ENCODE measurements at regions not wholly inside any gene's neighbourhood (a gene's known extent, or its start where the extent isn't known, plus 50 kb on each side); places are given as distances from the start of the nearest gene placed in this dataset.

DNA sequence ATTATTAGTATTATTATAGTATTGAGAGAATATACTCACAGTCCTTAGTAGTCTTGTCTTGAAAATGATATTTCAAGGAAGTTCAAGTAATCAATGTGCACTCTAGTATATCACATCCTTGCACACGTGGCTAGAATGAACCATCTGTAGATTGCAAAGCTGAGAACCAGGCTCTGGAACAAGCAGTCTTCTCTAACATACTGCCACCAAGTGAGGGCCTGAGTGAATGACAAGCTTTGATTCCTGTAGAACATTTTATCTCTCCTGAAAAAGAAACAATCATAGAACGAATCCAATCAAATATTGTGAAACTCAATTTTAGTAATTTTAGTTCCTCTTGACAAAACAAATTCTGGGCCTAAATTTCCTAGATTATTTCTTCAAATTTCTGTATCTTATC is 55.3 kb upstream of the SULT1C3 start:
- H3K4me3 ChIP-seq (ENCODE audit: low read length) = no peak overlapping the region
- TF ChIP-seq, protein P1, sequence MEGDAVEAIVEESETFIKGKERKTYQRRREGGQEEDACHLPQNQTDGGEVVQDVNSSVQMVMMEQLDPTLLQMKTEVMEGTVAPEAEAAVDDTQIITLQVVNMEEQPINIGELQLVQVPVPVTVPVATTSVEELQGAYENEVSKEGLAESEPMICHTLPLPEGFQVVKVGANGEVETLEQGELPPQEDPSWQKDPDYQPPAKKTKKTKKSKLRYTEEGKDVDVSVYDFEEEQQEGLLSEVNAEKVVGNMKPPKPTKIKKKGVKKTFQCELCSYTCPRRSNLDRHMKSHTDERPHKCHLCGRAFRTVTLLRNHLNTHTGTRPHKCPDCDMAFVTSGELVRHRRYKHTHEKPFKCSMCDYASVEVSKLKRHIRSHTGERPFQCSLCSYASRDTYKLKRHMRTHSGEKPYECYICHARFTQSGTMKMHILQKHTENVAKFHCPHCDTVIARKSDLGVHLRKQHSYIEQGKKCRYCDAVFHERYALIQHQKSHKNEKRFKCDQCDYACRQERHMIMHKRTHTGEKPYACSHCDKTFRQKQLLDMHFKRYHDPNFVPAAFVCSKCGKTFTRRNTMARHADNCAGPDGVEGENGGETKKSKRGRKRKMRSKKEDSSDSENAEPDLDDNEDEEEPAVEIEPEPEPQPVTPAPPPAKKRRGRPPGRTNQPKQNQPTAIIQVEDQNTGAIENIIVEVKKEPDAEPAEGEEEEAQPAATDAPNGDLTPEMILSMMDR (IDR thresholded peaks at IDR 0.05; ENCODE audit: insufficient read depth, low read depth, low read length, missing control alignments) = peak; percentile 70
- peak; percentile 50 for DNase-seq (ENCODE audit: low read depth)

DNA sequence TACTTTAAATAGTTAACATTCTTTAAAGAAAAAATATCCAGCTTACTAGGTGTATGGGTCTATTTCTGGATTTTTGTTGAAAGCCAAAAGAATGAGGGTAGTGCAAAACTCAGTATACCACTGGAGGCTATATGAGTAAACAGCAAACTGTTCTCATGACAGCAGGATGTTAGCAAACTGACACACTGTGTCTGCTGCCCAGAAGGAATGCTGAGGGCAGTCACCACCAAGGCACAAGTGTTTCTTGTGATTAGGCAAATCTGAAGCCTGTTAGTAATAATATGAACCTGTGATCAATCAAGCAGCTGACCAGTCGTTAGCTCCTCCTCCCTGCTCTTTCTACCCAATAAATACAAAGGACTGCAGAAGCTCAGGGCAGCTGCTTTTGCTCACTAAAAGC is 50.5 kb upstream of the SULT1C3 start:
- DNase-seq (ENCODE audit: low read depth) = peak; percentile 74
- TF ChIP-seq, protein P1 (IDR thresholded peaks at IDR 0.05; ENCODE audit: insufficient read depth, low read depth, low read length, missing control alignments) = no peak
- H3K4me3 ChIP-seq (ENCODE audit: low read length) = no peak overlapping the region
